K562 (cell line): ENCODE measurements at regions not wholly inside any gene's neighbourhood (a gene's known extent, or its start where the extent isn't known, plus 50 kb on each side); places are given as distances from the start of the nearest gene placed in this dataset.

Experiments
- ATAC-seq: fragments of 200-7000 bp; cut with Tn5 transposase; 3 replicates; pipeline ENCODE4 v1.9.1; 2020; ENCODE audit warnings: moderate library complexity
- BruUV-seq: library from RNA; stranded (reverse); fragments of 400-500 nt; replicated peaks from 2 replicates; lab custom pipeline; 2021; lab: Mats Ljungman, UMichigan
- CTCF ChIA-PET: fragments of 300-600 bp; formaldehyde crosslinking; extraction: SDS; loops from one replicate; lab custom pipeline; 2021; ENCODE audit warnings: low intra/inter-chr PET ratio; lab: Yijun Ruan, JAX
- POLR2A ChIA-PET: fragments of 300-600, 350-650 bp; sonication (Branson Sonifier 250); formaldehyde crosslinking; extraction: SDS; loops from one replicate; lab custom pipeline; 2021; ENCODE audit warnings: antibody characterized with exemption, inconsistent platforms; lab: Yijun Ruan, JAX
- DNase-seq, 4 experiments: peaks; one replicate each; pipeline versions ENCODE4 v3.0.0 to v3.0.0-alpha.2; 2011 to 2018; ENCODE audit warnings: low spot score in 3 of 4, mixed read lengths in 3 of 4; ENCODE audit errors: extremely low read depth in 1 of 4
- FAIRE-seq: peaks from 2 replicates; lab custom pipeline; 2011; peaks lifted over from hg19 to GRCh38; lab: Jason Lieb, UNC
- H2AFZ ChIP-seq: 2 replicates; pipeline ENCODE4 v1.6.0; 2011; ENCODE audit warnings: low read depth, low read length, control low read depth, inconsistent platforms
- H3K27ac ChIP-seq: fragments of 200-600 bp; 3 replicates; pipeline ENCODE4 v1.8.0; 2011; ENCODE audit warnings: low read depth, mild to moderate bottlenecking, control low read depth, inconsistent platforms, low read length, moderate library complexity, mixed read lengths; ENCODE audit errors: extremely low read depth
- H3K27me3 ChIP-seq, 2 experiments: fragments of 300-600 bp in 1 of 2; 2 replicates in 1 of 2; 3 replicates in 1 of 2; pipeline versions ENCODE4 v1.6.0 to v1.8.0; 2011; ENCODE audit warnings: inconsistent platforms in 2 of 2, low read length in 2 of 2, mild to moderate bottlenecking in 1 of 2, mixed read lengths in 1 of 2, moderate library complexity in 1 of 2; ENCODE audit not compliant: control insufficient read depth in 2 of 2, insufficient read depth in 2 of 2
- H3K36me3 ChIP-seq: fragments of 300-600 bp; 3 replicates; pipeline ENCODE4 v1.8.0; 2011; ENCODE audit warnings: mild to moderate bottlenecking, low read length, inconsistent platforms; ENCODE audit not compliant: control insufficient read depth, insufficient read depth
- H3K4me1 ChIP-seq, 2 experiments: fragments of 200-600 bp in 1 of 2; replicated peaks in 1 of 2; 2 replicates in 1 of 2; 3 replicates in 1 of 2; pipeline versions ENCODE4 v1.5.1 to v1.8.0; 2011; ENCODE audit warnings: inconsistent platforms in 2 of 2, low read length in 2 of 2, mild to moderate bottlenecking in 1 of 2, mixed read lengths in 1 of 2, moderate library complexity in 1 of 2; ENCODE audit not compliant: control insufficient read depth in 2 of 2, insufficient read depth in 2 of 2
- H3K4me2 ChIP-seq: 2 replicates; pipeline ENCODE4 v1.6.1; 2011; ENCODE audit warnings: low read length, control low read depth, inconsistent platforms, mixed read lengths; ENCODE audit not compliant: insufficient read depth
- H3K4me3 ChIP-seq: fragments of 200-600 bp; sonication (generic), shearing (Covaris generic); 2 replicates; pipeline ENCODE4 v1.5.1; 2016; ENCODE audit warnings: control low read depth, inconsistent platforms
- H3K79me2 ChIP-seq: fragments of 200-600 bp; 3 replicates; pipeline ENCODE4 v1.8.0; 2011; ENCODE audit warnings: low read length, inconsistent platforms; ENCODE audit not compliant: control insufficient read depth, insufficient read depth
- H3K9ac ChIP-seq, 2 experiments: 2 replicates each; pipeline versions ENCODE4 v1.6.0 to v1.6.1; 2011; ENCODE audit warnings: low read depth in 2 of 2, low read length in 2 of 2, control low read depth in 1 of 2, inconsistent platforms in 1 of 2, mild to moderate bottlenecking in 1 of 2, mixed read lengths in 1 of 2; ENCODE audit not compliant: insufficient read depth in 1 of 2
- H3K9me1 ChIP-seq: one replicate; pipeline ENCODE4 v1.6.0; 2011; ENCODE audit warnings: inconsistent platforms, mild to moderate bottlenecking, low read length, moderate library complexity; ENCODE audit not compliant: control insufficient read depth, insufficient read depth
- H3K9me3 ChIP-seq: replicated peaks from 2 replicates; pipeline ENCODE4 v1.5.1; 2011; ENCODE audit warnings: low read depth, low read length, inconsistent platforms; ENCODE audit not compliant: control insufficient read depth, insufficient read depth
- H4K20me1 ChIP-seq: replicated peaks from 2 replicates; pipeline ENCODE4 v1.6.1; 2011; ENCODE audit warnings: low read length, inconsistent platforms, mixed read lengths; ENCODE audit not compliant: control insufficient read depth, insufficient read depth
- CREB3L1 ChIP-seq: fragments of 450-650 bp; IDR thresholded peaks from 2 replicates; pipeline ENCODE4 v1.6.1; 2014; ENCODE audit warnings: low read depth, mild to moderate bottlenecking, moderate library complexity, borderline replicate concordance
- MAFF ChIP-seq: IDR thresholded peaks from 2 replicates; pipeline ENCODE4 v1.6.1; 2012; ENCODE audit warnings: low read length, improper control_type of control experiment
- RBM22 ChIP-seq: fragments of 200-400 bp; formaldehyde crosslinking; IDR thresholded peaks from 2 replicates; pipeline ENCODE4 v1.6.1; 2018; ENCODE audit warnings: low read length, low read depth; ENCODE audit not compliant: poor library complexity, severe bottlenecking
- RNF219 ChIP-seq: fragments of 250-450 bp; sonication (Bioruptor Pico); IDR thresholded peaks from 2 replicates; pipeline ENCODE4 v1.5.0; 2022; ENCODE audit warnings: mild to moderate bottlenecking
- SMAD4 ChIP-seq: fragments of 250-450 bp; sonication (Bioruptor Pico); conservative IDR thresholded peaks from 2 replicates; pipeline ENCODE4 v1.8.0; 2021; ENCODE audit warnings: inconsistent platforms, mild to moderate bottlenecking, moderate library complexity
- U2AF1 ChIP-seq: fragments of 200-400 bp; formaldehyde crosslinking; optimal IDR thresholded peaks from 2 replicates; pipeline ENCODE3; 2017; ENCODE audit warnings: mild to moderate bottlenecking, low read depth, low read length, moderate library complexity
- USF2 ChIP-seq: sonication (generic); formaldehyde crosslinking; IDR thresholded peaks from 2 replicates; pipeline ENCODE4 v1.5.0; 2020; ENCODE audit warnings: missing genetic modification reagents
- WGBS: fragments of 100-300 bp; shearing (Covaris generic); methylation state at CpG from one replicate; pipeline ENCODE4 v1.1.6; 2016; ENCODE audit warnings: low coverage, mixed read lengths; ENCODE audit not compliant: insufficient coverage; ENCODE audit errors: missing lambda C conversion rate; 5-methylcytosine and 5-hydroxymethylcytosine counted together
- in situ Hi-C: fragments of 300-500 bp; cut with MboI; formaldehyde crosslinking; loops from 4 replicates; pipeline ENCODE4 v1.15.0; 2018; ENCODE audit warnings: inconsistent platforms, mixed read lengths
- intact Hi-C: fragments of 100-400 bp; cut with micrococcal nuclease; formaldehyde crosslinking; loops from 2 replicates; pipeline ENCODE4 v1.14.2; 2022

GRCh38 chrX:96449191-96449590 lies 235.5 kb upstream of the DIAPH2 start:
- WGBS = 0% methylated on average over 6 of the region's 6 CpGs
- in situ Hi-C loops = no loop called here
- no peak for FAIRE-seq
- Histone ChIP-seq H3K4me2 (no peak overlapping the region), H4K20me1 (no peaks in the 10 kb centered on the region), H3K9me1 (no peaks in the 10 kb centered on the region)
- TF ChIP-seq RNF219 (no peak), U2AF1 (no peak), USF2 (no peak), CREB3L1 (no peak), SMAD4 (no peak), RBM22 (no peak), MAFF (no peak)
- TF ChIP-seq, all 486 proteins: peak for 0
- no peak overlapping the region for H2AFZ ChIP-seq
- H3K4me1 ChIP-seq = no peaks in the 10 kb centered on the region
- H3K4me3 ChIP-seq = no peak overlapping the region
- no peaks in the 10 kb centered on the region for H3K36me3 ChIP-seq
- H3K9me3 ChIP-seq = no peaks in the 10 kb centered on the region
- intact Hi-C loops = no loop called here
- no peak overlapping the region for H3K9ac ChIP-seq
- no peak overlapping the region for H3K27ac ChIP-seq
- no peaks in the 10 kb centered on the region for H3K27me3 ChIP-seq
- no TSS peak for BruUV-seq
- CTCF ChIA-PET = no interaction called here
- POLR2A ChIA-PET = no interaction called here
- H3K79me2 ChIP-seq = no peaks in the 10 kb centered on the region
- no peak for ATAC-seq
- no peak for DNase-seq
